ENCODE measurements at regions not wholly inside any gene's neighbourhood (a gene's known extent, or its start where the extent isn't known, plus 50 kb on each side); places are given as distances from the start of the nearest gene placed in this dataset.

DNA sequence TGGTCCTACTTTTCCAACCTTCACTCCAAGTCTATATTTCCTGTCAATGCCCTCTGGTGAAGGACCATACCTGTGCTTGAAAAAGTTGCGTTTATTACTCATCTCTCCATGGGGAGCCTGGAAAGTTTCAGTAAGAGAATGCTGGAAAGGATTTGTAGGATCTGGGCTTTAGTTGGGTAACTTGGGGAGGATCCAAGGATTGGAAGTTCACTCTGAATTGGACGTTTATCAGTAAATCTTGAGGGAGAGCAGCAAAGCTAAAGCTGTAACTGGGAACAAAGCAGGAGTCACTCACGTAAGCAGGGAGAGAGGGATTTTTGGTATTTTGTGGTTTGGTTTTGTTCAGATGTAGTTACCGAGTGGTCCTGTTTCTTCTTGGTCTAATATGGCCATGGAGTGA, 51.4 kb upstream of the NPVF start:
- no peak for DNase-seq

GRCh38 chr7:25280181-25280580, 51.9 kb upstream of the NPVF start:
- DNase-seq, result no peak

DNA sequence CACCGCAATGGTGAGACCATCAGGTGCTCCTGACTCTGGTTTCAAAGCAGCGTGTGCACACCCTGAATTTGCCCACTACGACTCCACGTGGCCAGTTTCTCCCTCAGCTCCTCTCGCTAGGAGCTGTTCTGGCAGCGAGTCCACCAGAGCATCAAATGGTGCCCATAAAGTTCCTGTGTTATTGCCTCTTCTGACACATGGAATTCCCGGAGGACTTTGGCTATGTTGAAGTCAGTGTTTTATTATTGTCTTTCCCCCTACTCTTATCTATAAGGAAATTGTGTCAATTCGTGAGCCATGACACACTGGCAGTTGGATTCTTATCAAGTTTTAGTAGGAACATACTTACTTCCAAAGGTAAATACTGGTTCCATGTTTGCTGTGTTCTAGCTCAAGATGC, 53.9 kb upstream of the NPVF start:
- DNase-seq, result no peak

- DNase-seq, result no peak
Observed at GRCh38 chr7:25286756-25287155, 58.5 kb upstream of the NPVF start.

GRCh38 chr7:25287291-25287690, 59.0 kb upstream of the NPVF start:
- no peak for DNase-seq

DNA sequence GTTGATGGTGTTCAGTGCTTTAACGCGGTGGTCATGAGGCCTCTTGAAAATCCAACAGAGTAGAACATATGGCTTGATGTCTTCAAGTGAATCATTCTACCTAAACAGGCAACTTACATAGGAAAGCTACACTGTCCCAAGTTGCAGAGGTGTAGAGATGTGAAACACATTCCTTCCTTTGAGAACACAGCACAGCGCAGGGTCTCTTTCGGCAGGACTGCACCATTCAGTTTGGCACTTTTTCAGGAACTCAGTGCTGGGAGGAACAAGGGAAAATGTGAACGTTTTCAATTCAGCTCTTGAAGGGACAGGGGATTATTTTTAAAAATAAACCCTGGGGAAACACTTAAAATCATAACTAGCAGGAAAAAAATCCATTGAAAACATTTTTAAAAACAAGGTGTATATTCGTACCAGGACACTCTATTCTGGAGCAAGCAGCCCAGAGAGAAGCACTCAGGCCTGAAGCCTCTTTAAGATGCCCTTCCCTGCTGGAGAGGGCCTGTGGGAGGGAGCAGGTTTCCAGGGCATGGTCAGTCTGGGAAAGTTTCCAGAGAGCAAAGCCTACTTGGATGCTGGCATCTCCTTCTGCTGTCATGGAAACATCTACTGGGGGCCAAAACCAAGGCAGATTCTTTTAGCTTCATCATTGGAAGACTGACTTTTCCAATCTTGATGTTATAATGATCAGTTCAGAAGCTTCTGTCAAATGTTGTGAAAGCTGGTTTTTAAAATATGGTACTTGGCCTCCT, 60.4 kb upstream of the NPVF start:
- no peak for DNase-seq

DNA sequence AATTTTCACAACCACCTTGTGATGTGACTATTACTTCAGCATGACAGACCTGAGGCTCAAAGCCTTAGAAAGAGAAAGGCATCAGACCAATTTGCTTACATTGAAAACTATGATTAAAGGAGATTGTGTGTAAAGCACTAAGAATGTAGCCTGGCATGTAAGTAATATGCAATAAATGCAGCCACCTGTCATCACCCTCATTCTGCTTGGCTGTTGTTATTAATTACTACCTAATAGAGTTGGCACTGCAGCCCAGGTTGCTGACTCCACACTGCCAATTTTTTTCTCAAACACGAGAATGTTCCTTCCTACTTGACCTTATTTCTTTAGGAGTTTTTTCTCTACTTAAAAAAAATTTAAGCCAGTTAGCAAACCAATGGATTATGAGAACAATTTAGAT, 61.2 kb upstream of the NPVF start:
- no peak for DNase-seq

DNA sequence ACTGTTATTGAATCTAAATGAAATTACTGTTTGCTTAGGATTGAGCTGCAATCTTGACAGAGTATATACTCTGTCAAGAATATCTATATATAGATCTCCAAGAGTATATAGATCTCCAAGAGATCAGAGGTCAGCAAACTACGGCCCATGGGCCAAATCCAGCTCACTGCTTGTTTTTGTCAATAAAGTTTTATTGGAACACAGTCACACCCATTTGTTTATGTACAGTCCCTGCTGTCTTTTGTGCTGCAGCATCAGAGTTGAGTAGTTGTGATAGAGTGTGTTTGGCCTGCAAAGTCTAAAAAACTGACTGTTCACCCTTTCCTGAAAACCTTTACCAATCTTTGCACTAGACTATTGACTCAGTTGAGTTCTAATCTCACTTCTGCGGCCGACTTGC, 66.3 kb upstream of the NPVF start:
- DNase-seq, result no peak

DNA sequence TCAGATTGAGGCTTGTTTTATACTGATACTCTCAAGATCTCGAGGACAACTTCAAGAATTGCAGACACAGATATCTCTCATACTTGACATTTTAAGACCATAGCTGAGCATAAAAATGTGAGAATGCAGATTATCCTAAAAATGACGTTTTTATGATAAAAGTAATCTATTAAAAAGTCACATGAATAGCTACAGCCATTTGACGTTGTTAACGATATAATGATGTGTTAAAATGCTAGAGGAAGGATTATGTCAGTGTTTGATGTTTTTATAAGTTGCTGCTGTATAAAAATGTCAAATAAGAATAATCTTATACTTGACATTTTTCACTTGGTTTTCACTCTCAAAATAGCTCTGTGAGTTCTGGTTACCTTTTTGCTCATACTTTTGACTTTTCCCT, 67.1 kb upstream of the NPVF start:
- no peak for DNase-seq

- no peak for DNase-seq
Observed at GRCh38 chr7:25296086-25296485, 67.8 kb upstream of the NPVF start.

- no peak for DNase-seq
Observed at GRCh38 chr7:25297278-25297677, 69.0 kb upstream of the NPVF start.

- DNase-seq, result no peak
Observed at GRCh38 chr7:25303281-25304181, 75.2 kb upstream of the NPVF start.

DNA sequence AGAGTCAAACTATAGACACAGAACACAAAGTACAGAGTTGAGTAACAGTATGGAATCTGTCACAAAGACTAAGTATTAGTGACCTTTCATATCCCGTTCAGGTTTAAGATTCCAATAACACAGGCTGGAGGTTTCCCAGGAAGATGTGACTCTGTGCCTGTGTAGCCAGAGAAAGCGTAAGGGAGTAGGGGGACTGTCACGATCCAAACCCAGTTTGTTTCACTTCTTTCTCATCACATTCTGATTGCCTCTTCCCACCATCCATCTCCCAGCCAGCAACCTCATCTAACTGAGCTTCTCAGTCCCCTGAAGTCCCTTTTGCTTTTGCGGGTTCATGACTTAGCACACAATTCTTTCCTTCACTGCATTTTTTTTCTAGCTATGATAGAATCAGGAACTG, 76.4 kb upstream of the NPVF start:
- no peak for DNase-seq

- DNase-seq, result no peak
Observed at GRCh38 chr7:25305831-25306230, 77.5 kb upstream of the NPVF start.

- no peak for DNase-seq
Observed at GRCh38 chr7:25307624-25308023, 79.3 kb upstream of the NPVF start.

- no peak for DNase-seq
Observed at GRCh38 chr7:25308246-25308645, 80.0 kb upstream of the NPVF start.

GRCh38 chr7:25308906-25309705, 80.8 kb upstream of the NPVF start:
- DNase-seq, result no peak

DNA sequence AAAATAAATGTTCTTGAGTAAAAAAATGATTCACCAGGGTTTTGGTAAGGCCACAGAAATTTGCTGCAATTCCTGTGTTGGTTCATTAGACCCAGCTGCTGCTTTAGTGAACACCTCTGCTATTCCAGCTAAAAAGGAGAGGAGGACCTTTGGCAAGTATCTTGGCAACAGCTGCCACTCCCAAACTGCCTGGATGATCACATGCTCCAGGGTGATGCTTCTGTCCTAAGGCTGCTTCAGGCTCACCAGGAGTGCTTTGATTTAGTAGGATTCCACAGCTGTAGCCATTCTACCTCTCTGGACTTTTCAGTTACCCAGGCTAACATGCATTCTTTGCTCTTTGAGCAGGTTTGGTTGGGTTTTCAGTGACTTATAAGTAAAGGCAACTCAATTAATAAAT, 82.6 kb upstream of the NPVF start:
- DNase-seq, result no peak

- DNase-seq, result no peak
Observed at GRCh38 chr7:25311346-25311745, 83.1 kb upstream of the NPVF start.

GRCh38 chr7:25312968-25313367, 84.7 kb upstream of the NPVF start:
- DNase-seq, result no peak

DNA sequence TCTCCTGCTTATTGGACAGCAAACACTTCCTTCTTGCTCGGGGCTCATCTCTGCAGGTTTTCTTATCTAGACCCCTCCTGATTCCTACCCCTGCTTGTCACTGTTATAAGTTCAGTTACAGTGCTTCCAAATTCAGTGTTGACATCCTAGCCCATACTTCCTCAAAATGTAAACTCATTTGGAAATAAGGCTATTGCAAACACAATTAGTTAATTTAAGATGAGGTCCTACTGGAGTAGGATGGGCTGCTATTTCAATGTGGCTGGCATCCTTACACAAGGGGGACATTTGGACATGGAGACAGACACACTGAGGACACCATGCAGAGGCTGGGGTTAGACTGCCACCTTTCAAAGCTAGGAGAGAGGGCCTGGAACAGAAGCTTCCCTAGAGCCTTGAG, 85.2 kb upstream of the NPVF start:
- DNase-seq, result no peak

DNA sequence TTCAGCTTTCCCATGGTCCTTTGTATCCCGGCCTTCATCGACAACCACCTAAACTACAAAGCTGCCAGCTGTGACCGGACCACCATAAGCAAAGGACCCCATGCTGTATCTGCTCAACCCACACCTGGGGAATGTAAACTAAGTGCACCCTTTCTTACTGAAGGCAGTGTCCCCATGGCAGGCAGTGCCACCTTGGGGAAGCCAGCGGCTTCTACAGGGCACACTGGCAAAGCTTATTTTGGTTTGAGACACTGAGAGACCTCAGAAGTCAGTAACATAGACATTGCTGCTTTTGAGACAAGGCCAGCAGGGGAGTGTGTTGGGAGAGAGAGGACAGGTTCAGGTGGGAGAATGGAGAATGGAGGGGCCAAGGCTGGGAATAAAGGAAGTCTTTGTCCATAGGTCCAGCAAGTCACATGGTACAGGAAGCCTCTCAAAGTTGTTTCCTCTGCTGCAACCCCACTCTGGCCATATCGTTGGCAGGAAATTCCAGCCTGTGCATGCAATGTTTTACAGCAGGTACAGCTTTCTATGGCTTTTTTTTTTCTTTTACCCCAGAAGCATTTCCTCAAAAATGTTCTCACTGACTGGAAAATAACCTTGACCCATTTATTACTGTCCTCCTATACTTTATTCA, 85.9 kb upstream of the NPVF start:
- DNase-seq, result no peak

GRCh38 chr7:25314731-25315267, 86.5 kb upstream of the NPVF start:
- DNase-seq, result no peak
